ENCODE measurements at regions not wholly inside any gene's neighbourhood (a gene's known extent, or its start where the extent isn't known, plus 50 kb on each side); places are given as distances from the start of the nearest gene placed in this dataset.

DNA sequence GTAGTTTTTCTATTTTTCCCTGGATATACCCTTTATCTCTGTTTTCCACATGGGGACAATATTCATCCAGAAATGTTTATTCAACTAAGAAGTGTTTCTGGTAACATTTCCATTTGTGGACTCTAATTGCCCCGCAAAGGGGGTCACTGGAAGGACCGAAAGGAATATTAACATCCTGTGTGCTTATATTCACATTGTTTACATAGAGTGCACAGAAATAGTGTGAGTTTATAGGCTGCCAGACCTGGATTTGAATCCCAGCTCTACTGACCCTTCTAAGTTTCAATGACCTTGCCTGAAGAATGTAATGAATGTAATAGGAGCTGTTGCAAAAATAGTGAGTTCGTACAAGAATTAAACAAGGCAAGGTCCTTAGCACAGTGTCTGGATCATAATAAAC is 152.9 kb upstream of the NCKAP5 start:
- Mint-ChIP-seq H3K27ac (no peak overlapping the region), H3K4me1 (ENCODE audit: low read depth) (no peaks in the 10 kb centered on the region)

DNA sequence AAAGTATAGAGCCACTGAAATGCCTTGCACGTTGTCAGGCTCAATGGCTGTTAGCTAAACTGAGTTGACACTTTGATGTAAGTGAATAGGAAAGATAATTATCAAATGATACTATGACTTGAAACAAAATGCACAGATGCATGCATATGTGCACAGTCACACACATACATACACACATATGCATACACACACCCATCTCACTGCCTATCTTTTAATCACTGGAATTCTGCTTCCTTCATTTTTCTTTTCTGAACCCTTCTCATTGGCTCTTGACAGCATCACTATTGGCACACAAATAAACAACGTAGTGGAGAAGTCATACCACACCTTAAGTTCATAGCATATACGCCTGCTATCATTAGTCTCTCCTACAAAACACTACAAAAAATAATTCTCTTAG is 154.9 kb upstream of the NCKAP5 start:
- Mint-ChIP-seq H3K9me3 (peaks cover 8% of the 10 kb centered on the region), H3K27me3 (peaks cover 4% of the 10 kb centered on the region), H3K4me3 (no peak overlapping the region), H3K27ac (no peak overlapping the region), H3K4me1 (ENCODE audit: low read depth) (no peaks in the 10 kb centered on the region), H3K36me3 (ENCODE audit: low read depth) (no peaks in the 10 kb centered on the region)

More for the DNA sequence above, 152.9 kb upstream of the NCKAP5 start:
- H3K9me3 Mint-ChIP-seq = peaks cover 8% of the 10 kb centered on the region
- H3K36me3 Mint-ChIP-seq (ENCODE audit: low read depth) = no peaks in the 10 kb centered on the region
- peaks cover 4% of the 10 kb centered on the region for H3K27me3 Mint-ChIP-seq
- H3K4me3 Mint-ChIP-seq = no peak overlapping the region

DNA sequence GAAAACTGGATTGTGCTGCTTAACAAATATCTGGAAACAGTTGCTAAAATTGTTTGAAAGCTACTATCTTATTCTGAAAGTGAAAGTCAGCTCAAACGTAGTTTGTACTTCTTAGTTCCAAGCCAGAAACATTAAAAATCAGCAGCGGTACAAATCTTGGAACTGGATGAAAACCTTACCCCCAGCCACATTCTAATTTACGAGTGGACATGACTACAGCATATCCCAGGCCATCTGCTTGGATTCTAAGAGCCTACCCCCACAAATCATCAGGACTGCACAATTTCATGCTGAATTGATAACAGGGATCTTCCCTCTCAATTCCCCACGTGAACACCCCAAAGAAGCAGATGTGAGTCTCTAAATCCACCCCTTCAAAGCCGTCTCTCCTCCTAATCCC is 158.7 kb upstream of the NCKAP5 start:
- Mint-ChIP-seq H3K27ac (no peak overlapping the region), H3K4me3 (no peak overlapping the region), H3K9me3 (peaks cover 8% of the 10 kb centered on the region), H3K36me3 (ENCODE audit: low read depth) (no peaks in the 10 kb centered on the region), H3K4me1 (ENCODE audit: low read depth) (no peaks in the 10 kb centered on the region), H3K27me3 (no peaks in the 10 kb centered on the region)

DNA sequence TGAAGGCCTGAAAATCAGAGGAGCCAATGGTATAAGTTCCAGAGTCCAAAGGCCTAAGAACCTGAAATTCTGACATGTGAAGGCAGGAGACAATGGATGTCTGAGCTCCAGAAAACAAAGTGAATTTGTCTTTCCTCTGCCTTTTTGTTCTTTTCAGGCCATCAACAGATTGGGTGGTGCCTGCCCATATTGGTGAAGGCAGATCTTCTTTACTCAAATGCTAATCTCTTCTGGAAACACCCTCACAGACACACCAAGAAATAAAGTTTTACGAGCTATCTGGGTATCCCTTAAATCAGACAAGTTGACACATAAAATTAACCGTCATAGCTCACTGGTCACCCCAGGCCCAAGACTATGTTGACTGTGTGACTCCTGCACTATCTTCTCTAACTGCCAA is 163.8 kb upstream of the NCKAP5 start:
- Mint-ChIP-seq H3K4me3 (no peak overlapping the region), H3K27ac (no peak overlapping the region), H3K4me1 (ENCODE audit: low read depth) (no peaks in the 10 kb centered on the region), H3K27me3 (no peaks in the 10 kb centered on the region), H3K9me3 (peaks cover 14% of the 10 kb centered on the region), H3K36me3 (ENCODE audit: low read depth) (no peaks in the 10 kb centered on the region)

DNA sequence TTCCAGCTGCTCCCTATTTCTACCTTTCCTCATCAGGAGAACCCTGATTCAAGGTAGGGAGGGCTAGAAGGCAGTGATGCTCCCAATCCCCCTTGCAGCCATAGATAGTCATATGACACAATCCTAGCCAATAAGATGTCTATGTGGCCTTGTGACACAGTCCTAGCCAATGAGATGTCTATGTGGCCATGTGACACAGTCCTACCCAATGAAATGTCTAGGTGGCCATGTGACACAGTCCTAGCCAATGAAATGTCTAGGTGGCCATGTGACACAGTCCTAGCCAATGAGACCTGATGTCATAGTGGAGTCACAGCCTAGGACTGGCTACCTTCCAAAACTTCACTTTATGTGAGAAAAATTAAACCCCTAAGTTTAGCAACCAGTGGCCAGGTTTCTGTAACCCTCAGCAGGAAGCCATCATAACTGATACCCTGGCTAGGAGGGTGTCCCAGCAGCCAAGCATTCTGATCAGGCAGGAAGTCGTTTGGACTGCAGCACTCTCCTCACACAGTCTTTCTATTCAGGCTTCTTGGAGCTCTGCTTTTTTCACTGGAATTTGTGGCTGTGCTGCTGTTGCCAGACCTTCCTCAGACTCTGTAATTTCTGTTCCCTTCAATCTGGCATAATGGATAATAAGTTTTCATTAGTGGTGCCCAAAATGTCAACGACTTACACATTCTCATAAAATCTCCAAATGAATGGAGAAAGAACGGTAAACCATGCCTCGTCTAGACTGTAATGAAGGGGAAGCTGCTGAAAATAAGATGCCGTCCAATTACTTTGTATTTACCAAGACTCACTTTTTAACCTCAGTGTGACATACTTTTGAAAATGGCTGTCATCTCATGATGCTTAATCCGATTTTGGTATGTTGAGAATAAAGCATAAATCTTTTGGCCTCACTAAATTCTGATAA is 165.0 kb upstream of the NCKAP5 start:
- Mint-ChIP-seq H3K4me3 (no peak overlapping the region), H3K36me3 (ENCODE audit: low read depth) (no peaks in the 10 kb centered on the region), H3K9me3 (peaks cover 14% of the 10 kb centered on the region), H3K4me1 (ENCODE audit: low read depth) (no peaks in the 10 kb centered on the region), H3K27ac (no peak overlapping the region), H3K27me3 (no peaks in the 10 kb centered on the region)

DNA sequence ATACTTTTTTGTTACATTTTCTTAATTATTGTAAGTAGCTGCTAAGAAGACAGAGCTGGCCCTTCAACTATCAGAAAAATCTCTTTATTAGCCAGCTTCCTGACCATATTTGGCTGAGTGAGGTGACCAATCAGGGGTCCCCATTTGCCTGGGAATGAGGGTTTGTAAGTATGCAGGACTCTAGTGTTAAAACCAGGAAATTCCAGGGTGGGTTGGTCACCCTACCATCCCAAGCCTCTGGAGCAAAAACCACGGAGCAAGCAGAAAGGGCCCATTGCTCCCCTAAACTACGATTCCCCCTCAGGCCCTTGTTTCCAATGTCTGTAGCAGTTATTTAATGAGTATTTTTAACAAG is 165.6 kb upstream of the NCKAP5 start:
- Mint-ChIP-seq H3K27me3 (no peaks in the 10 kb centered on the region), H3K4me3 (no peak overlapping the region), H3K9me3 (peaks cover 14% of the 10 kb centered on the region), H3K27ac (no peak overlapping the region), H3K4me1 (ENCODE audit: low read depth) (no peaks in the 10 kb centered on the region), H3K36me3 (ENCODE audit: low read depth) (no peaks in the 10 kb centered on the region)

DNA sequence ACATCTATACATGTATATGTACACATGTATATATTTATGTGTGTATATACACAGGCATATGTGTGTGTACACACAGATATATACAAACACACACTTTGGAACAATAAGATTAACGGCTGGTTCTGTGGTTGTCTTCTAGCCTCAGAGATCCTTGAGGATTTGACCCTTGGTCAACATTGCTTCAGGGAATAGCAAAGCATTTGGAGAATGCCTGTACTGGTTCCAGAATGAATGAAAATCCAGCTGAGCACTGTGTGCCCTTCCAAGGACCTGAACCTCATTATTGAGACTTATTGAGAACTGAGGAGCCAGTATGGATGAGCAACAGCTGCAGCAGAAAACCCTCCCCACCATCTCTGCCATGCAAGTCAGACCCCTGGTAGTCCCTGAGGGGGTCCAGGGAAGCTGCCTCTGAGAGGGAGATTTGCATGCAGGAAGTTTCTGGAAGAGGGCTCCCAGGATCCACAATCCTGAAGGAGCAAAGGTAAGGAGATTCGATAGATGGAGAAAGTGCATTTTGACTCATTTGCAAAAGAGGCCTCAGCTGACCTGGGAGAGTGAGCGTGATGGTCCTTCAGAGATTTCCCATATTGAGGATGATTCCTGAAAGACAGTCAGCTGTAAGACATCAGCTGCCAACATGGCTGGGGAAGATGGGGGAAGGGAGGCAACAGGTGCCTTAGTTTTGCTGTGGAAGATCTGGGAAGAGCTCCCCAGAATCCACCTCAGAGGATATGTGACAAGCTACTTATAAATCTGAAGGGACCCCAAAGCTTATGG is 166.6 kb upstream of the NCKAP5 start:
- Mint-ChIP-seq H3K4me1 (ENCODE audit: low read depth) (no peaks in the 10 kb centered on the region), H3K27ac (no peak overlapping the region), H3K36me3 (ENCODE audit: low read depth) (no peaks in the 10 kb centered on the region), H3K27me3 (no peaks in the 10 kb centered on the region), H3K4me3 (no peak overlapping the region), H3K9me3 (peaks cover 14% of the 10 kb centered on the region)

DNA sequence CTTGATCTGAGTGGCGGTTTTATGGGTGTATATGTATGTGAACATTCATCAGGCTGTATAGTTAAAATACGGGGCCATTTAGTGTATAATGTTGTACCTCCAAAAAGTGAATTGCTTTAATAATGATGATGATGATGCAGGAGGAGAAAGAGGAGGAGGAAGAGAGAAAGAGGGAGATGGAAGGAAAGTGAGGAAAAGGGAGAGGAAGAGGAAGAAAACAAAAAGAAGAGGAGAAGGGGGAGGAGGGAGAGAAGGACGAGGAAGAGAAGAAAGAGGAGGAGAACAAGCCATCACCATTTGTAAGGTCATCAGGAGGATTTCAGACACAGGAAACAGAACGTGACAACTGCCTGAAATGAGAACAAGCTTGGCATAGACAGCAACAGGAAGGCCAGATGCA is 168.4 kb upstream of the NCKAP5 start:
- Mint-ChIP-seq H3K27me3 (peaks cover 3% of the 10 kb centered on the region), H3K36me3 (ENCODE audit: low read depth) (no peaks in the 10 kb centered on the region), H3K4me3 (no peak overlapping the region), H3K27ac (no peak overlapping the region), H3K9me3 (peaks cover 14% of the 10 kb centered on the region), H3K4me1 (ENCODE audit: low read depth) (no peaks in the 10 kb centered on the region)

DNA sequence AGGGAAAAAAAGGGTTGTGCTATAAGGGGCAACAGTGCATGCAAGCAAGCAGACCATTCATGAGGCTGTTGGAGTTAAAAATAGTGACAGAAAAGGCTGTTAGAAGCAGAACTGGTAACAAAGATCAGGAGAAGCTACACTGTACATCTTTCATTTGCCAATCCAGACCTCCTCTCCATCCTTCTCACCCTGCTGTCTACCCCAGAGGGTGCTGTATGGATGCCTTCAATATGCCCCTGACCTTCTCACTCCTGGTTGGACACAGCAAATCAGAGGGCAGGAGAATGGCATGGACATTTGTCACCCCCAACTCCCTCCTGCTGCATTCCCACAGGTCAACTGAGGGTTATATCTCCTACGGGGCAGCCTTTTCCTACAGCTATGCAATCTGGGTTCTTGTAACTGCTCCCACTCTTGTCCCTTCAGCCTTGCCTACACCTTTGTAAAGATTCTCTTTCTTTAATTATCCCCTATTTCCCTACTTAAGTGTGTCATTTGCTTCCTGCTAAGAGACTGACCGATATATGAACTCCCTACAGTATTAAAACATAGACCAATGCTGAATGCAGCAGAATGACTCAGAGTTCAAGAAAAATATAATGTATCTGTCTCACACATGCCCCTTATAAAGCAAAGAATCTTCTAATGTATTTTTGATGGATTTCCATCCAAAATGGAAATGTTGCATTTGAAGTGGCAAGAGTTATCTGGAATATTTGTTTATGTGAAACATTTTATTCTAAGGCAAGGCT is 169.2 kb upstream of the NCKAP5 start:
- Mint-ChIP-seq H3K4me1 (ENCODE audit: low read depth) (no peaks in the 10 kb centered on the region), H3K36me3 (ENCODE audit: low read depth) (no peaks in the 10 kb centered on the region), H3K27ac (no peak overlapping the region), H3K27me3 (peaks cover 3% of the 10 kb centered on the region), H3K4me3 (no peak overlapping the region), H3K9me3 (peaks cover 12% of the 10 kb centered on the region)

DNA sequence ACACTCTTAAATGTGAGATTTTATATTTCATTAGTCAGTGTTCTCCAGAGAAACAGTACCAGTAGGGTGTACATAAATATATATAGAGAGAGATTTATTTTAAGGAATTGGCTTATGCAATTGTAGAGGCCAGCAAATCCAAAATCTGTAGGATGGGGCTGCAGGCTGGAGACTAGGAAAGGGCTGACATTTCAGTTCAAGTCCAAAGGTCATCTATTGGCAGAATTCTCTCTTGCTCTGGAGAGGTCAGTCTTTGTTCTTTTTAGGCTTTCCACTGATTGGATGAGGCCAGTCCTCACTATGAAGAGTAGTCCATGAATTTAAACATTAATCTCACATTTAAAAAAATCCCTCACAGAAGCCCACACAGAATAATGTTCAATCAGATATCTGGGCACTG is 170.8 kb upstream of the NCKAP5 start:
- Mint-ChIP-seq H3K36me3 (ENCODE audit: low read depth) (no peaks in the 10 kb centered on the region), H3K27me3 (peaks cover 3% of the 10 kb centered on the region), H3K9me3 (peaks cover 4% of the 10 kb centered on the region), H3K27ac (no peak overlapping the region), H3K4me3 (no peak overlapping the region), H3K4me1 (ENCODE audit: low read depth) (no peaks in the 10 kb centered on the region)

DNA sequence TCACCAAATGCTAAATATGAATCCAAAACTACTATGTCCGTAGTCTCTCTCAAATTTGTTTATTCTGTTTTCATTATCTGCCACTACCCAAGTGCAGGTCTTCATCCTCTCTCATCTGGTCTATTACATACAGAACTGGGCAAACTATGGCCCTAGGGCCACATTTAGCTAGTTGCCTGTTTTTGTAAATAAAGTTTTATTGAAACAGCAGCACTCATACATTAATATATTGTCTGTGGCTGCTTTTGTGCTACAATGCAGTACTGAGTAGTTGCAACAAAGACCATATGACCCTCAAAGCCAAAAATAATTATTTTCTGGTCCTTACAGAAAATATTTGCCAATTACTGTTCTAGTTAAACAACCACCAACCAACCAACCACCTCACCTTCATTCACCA is 172.2 kb upstream of the NCKAP5 start:
- Mint-ChIP-seq H3K4me3 (no peak overlapping the region), H3K9me3 (no peaks in the 10 kb centered on the region), H3K36me3 (ENCODE audit: low read depth) (no peaks in the 10 kb centered on the region), H3K4me1 (ENCODE audit: low read depth) (no peaks in the 10 kb centered on the region), H3K27ac (no peak overlapping the region), H3K27me3 (peaks cover 3% of the 10 kb centered on the region)

DNA sequence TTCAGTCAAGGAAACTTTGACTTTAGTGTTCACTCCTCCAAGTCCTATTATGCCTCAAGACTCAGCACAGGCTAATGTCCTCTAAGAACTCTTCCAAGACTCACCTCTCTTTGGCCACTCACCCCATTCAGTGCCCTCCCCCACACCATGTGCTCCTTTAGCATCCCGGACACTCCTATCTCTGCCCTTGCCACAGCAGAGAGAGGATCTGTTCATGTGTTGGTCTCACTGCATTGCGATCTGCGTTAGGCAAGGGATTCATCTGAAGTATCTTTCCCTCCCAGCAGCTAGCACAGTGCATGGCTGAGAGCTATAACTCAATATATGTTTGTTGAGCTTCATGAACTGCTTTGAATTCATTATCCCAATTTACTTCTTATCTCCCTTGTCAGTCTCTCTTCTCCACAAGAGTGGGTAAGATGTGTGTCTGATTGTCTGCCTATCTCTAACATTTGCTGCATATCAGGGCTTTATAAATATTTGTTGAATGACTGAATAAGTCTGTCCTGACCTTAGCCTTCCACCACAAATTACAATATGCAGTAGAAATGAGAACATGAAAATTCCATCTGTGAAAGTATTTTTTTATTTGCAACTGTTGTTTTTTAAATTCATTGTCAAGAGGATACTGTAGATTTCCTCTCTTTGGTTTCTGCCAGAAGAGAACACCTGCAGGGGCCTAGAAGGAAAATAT is 179.9 kb upstream of the NCKAP5 start:
- Mint-ChIP-seq H3K9me3 (peaks cover 4% of the 10 kb centered on the region), H3K27me3 (no peaks in the 10 kb centered on the region), H3K4me1 (ENCODE audit: low read depth) (no peaks in the 10 kb centered on the region), H3K36me3 (ENCODE audit: low read depth) (no peaks in the 10 kb centered on the region), H3K27ac (no peak overlapping the region), H3K4me3 (no peak overlapping the region)

DNA sequence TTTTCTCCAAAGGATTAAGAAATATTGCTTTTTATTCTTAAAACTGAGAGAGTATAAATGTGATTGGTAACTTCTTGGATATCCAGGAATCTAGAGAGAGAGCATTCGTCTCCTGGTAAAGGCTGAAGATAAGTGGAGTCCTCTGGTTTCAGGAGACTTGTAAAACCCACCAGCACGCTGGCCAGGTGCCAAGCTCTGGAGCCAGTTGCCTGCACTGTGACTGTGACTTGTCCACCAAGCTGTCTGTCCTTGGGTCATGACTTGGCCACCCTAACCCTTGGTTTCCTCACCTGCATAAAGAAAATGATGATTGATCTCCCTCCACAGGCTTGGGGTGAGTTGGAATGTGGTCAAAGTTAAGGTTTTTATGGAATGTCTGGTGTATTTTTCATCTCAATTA is 185.4 kb upstream of the NCKAP5 start:
- Mint-ChIP-seq H3K4me1 (ENCODE audit: low read depth) (no peaks in the 10 kb centered on the region), H3K27ac (no peak overlapping the region), H3K36me3 (ENCODE audit: low read depth) (no peaks in the 10 kb centered on the region), H3K9me3 (no peaks in the 10 kb centered on the region), H3K4me3 (no peak overlapping the region), H3K27me3 (no peaks in the 10 kb centered on the region)

DNA sequence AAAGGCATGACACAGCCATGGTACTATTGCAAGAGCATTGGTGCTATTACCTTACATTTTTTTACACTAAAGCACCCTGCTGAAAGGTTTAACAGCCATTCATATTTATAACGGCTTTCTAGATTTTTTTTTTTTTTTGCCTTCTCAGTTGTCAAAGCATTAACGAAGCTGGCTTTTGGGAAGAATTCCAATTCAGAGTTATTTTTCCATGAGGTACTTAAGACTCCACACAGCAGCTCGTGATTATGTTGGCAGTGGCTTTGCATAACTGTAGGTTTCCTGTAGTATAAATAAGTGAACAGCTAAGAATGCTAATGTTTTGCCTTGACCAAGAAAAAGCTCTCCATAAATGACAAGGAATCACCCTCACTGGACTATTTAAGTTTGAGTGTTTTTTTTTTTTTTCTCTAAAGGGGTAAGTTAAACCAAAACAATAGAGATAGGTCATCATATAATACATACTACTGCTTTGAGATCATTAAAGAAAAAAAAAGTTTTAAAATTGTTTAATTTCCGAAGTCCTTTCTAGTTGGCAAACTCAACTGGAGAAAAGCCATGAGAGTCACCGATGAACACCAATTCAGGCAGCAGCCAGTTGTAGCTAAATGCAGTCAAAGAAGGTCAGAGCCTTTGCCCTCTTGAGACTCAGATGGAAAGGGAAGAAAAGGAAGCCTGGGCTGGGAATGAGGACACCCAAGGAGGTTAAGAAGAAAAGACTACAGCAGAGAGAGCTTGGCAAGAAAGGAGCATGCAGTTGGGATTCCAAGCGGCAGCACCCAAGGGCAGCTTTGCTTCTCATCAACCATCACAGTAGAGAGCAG is 187.4 kb upstream of the NCKAP5 start:
- no peak overlapping the region for H3K27ac Mint-ChIP-seq
- H3K9me3 Mint-ChIP-seq = no peaks in the 10 kb centered on the region
- no peaks in the 10 kb centered on the region for H3K4me1 Mint-ChIP-seq (ENCODE audit: low read depth)
- peaks cover 3% of the 10 kb centered on the region for H3K27me3 Mint-ChIP-seq
- H3K4me3 Mint-ChIP-seq = no peak overlapping the region
- H3K36me3 Mint-ChIP-seq (ENCODE audit: low read depth) = no peaks in the 10 kb centered on the region
